NT2/D1 (cell line): ENCODE measurements at regions not wholly inside any gene's neighbourhood (a gene's known extent, or its start where the extent isn't known, plus 50 kb on each side); places are given as distances from the start of the nearest gene placed in this dataset.

Experiments
- DNase-seq: peaks from one replicate; pipeline ENCODE4 v3.0.0-alpha.2; 2011; ENCODE audit warnings: low read depth, low spot score
- H3K27me3 ChIP-seq: 2 replicates; pipeline ENCODE4 v1.6.0; 2011; ENCODE audit warnings: mild to moderate bottlenecking; ENCODE audit not compliant: insufficient read length, insufficient read depth
- H3K36me3 ChIP-seq: 2 replicates; pipeline ENCODE4 v1.6.1; 2011; ENCODE audit warnings: mild to moderate bottlenecking, low read length, mixed read lengths; ENCODE audit not compliant: insufficient read depth, insufficient read length
- H3K4me1 ChIP-seq: 2 replicates; pipeline ENCODE4 v1.5.1; 2011; ENCODE audit not compliant: insufficient read depth, insufficient read length
- H3K4me3 ChIP-seq: 2 replicates; pipeline ENCODE4 v1.5.1; 2011; ENCODE audit warnings: low read depth; ENCODE audit not compliant: insufficient read length
- H3K9ac ChIP-seq: 2 replicates; pipeline ENCODE4 v1.6.0; 2011; ENCODE audit warnings: low read depth; ENCODE audit not compliant: insufficient read length
- H3K9me3 ChIP-seq: 2 replicates; pipeline ENCODE4 v1.5.1; 2011; ENCODE audit warnings: mild to moderate bottlenecking, low read length; ENCODE audit not compliant: insufficient read depth
- SUZ12 ChIP-seq: IDR thresholded peaks from 2 replicates; pipeline ENCODE4 v1.6.1; 2011; ENCODE audit not compliant: insufficient read length, insufficient read depth; ENCODE audit errors: extremely low read depth
- YY1 ChIP-seq: IDR thresholded peaks from 2 replicates; pipeline ENCODE4 v1.6.1; 2011; ENCODE audit not compliant: insufficient read length, insufficient read depth
- ZNF274 ChIP-seq: IDR thresholded peaks from 2 replicates; pipeline ENCODE4 v1.6.1; 2011; ENCODE audit warnings: mild to moderate bottlenecking, low read depth, low read length

GRCh38 chr1:201774983-201775344 is 54.0 kb upstream of the IPO9 start:
- Histone ChIP-seq H3K9me3 (peaks cover 19% of the 10 kb centered on the region), H3K4me3 (no peak overlapping the region), H3K9ac (no peak overlapping the region), H3K27me3 (no peaks in the 10 kb centered on the region), H3K36me3 (peaks cover 12% of the 10 kb centered on the region), H3K4me1 (no peaks in the 10 kb centered on the region)
- TF ChIP-seq YY1: no peak
- no peak for TF ChIP-seq SUZ12
- TF ChIP-seq ZNF274: no peak
- no peak for DNase-seq

- Histone ChIP-seq H3K9ac (no peak overlapping the region), H3K9me3 (peaks cover 20% of the 10 kb centered on the region), H3K4me3 (no peak overlapping the region), H3K4me1 (no peaks in the 10 kb centered on the region), H3K27me3 (no peaks in the 10 kb centered on the region), H3K36me3 (peaks cover 13% of the 10 kb centered on the region)
- DNase-seq: no peak
- TF ChIP-seq YY1: no peak
Observed at GRCh38 chr1:201775380-201775779, 53.6 kb upstream of the IPO9 start.

GRCh38 chr1:201778279-201779065 is 50.5 kb upstream of the IPO9 start:
- peaks cover 27% of the 10 kb centered on the region for H3K9me3 ChIP-seq
- no peak overlapping the region for H3K4me3 ChIP-seq
- H3K27me3 ChIP-seq: no peaks in the 10 kb centered on the region
- no peak for DNase-seq
- peaks cover 44% of the 10 kb centered on the region for H3K36me3 ChIP-seq
- no peaks in the 10 kb centered on the region for H3K4me1 ChIP-seq
- H3K9ac ChIP-seq: no peak overlapping the region
- TF ChIP-seq ZNF274 (no peak), YY1 (no peak), SUZ12 (no peak)
